H9 (cell line): ENCODE measurements at regions not wholly inside any gene's neighbourhood (a gene's known extent, or its start where the extent isn't known, plus 50 kb on each side); places are given as distances from the start of the nearest gene placed in this dataset.

Source experiments
- DNase-seq: peaks from one replicate; pipeline ENCODE4 v3.0.0-alpha.2; 2017
- H2AFZ ChIP-seq: one replicate; pipeline ENCODE4 v1.6.1; 2013; ENCODE audit warnings: mild to moderate bottlenecking, low read length, control low read depth, moderate library complexity
- H2AK5ac ChIP-seq: 2 replicates; pipeline ENCODE4 v1.6.1; 2013; ENCODE audit warnings: low read length, control low read depth, mixed read lengths; ENCODE audit not compliant: insufficient read length
- H2BK120ac ChIP-seq: one replicate; pipeline ENCODE4 v1.6.1; 2013; ENCODE audit warnings: low read depth, mild to moderate bottlenecking, low read length, control low read depth, inconsistent platforms; ENCODE audit not compliant: poor library complexity, severe bottlenecking
- H2BK12ac ChIP-seq: 2 replicates; pipeline ENCODE4 v1.6.1; 2013; ENCODE audit warnings: low read length, control low read depth, mixed read lengths, low read depth; ENCODE audit not compliant: insufficient read length
- H2BK15ac ChIP-seq: 2 replicates; pipeline ENCODE4 v1.6.1; 2013; ENCODE audit warnings: low read depth, low read length, control low read depth
- H2BK20ac ChIP-seq: one replicate; pipeline ENCODE4 v1.6.1; 2013; ENCODE audit warnings: low read depth, mild to moderate bottlenecking, low read length, control low read depth, inconsistent platforms; ENCODE audit not compliant: poor library complexity, severe bottlenecking
- H2BK5ac ChIP-seq: 2 replicates; pipeline ENCODE4 v1.6.1; 2013; ENCODE audit warnings: low read length, control low read depth, mixed read lengths; ENCODE audit not compliant: insufficient read length
- H3K14ac ChIP-seq: 2 replicates; pipeline ENCODE4 v1.6.1; 2013; ENCODE audit warnings: low read length, control low read depth; ENCODE audit not compliant: insufficient read depth
- H3K18ac ChIP-seq: 2 replicates; pipeline ENCODE4 v1.6.1; 2013; ENCODE audit warnings: low read depth, mild to moderate bottlenecking, mixed read lengths, low read length, control low read depth; ENCODE audit not compliant: insufficient read length
- H3K23ac ChIP-seq: 2 replicates; pipeline ENCODE4 v1.6.1; 2013; ENCODE audit warnings: low read length, control low read depth, mixed read lengths, low read depth; ENCODE audit not compliant: insufficient read length
- H3K23me2 ChIP-seq: 2 replicates; pipeline ENCODE4 v1.6.1; 2013; ENCODE audit warnings: low read depth, mild to moderate bottlenecking, mixed read lengths, low read length, control low read depth; ENCODE audit not compliant: insufficient read length, poor library complexity, severe bottlenecking
- H3K27ac ChIP-seq: 2 replicates; pipeline ENCODE4 v1.5.1; 2013; ENCODE audit warnings: low read length, control low read depth, mixed read lengths, low read depth; ENCODE audit not compliant: insufficient read length
- H3K27me3 ChIP-seq: 2 replicates; pipeline ENCODE4 v1.6.1; 2013; ENCODE audit warnings: low read length, control low read depth, inconsistent platforms; ENCODE audit not compliant: insufficient read depth
- H3K4ac ChIP-seq: 2 replicates; pipeline ENCODE4 v1.6.1; 2013; ENCODE audit warnings: low read depth, mild to moderate bottlenecking, control low read depth, inconsistent platforms, low read length, moderate library complexity
- H3K4me1 ChIP-seq: 2 replicates; pipeline ENCODE4 v1.6.1; 2013; ENCODE audit warnings: low read length, control low read depth, inconsistent platforms; ENCODE audit not compliant: insufficient read depth
- H3K4me2 ChIP-seq: 2 replicates; pipeline ENCODE4 v1.6.1; 2013; ENCODE audit warnings: low read length, control low read depth, mixed read lengths; ENCODE audit not compliant: insufficient read length, insufficient read depth
- H3K56ac ChIP-seq: 2 replicates; pipeline ENCODE4 v1.6.1; 2013; ENCODE audit warnings: low read depth, mild to moderate bottlenecking, mixed read lengths, low read length, control low read depth; ENCODE audit not compliant: insufficient read length
- H3K79me1 ChIP-seq: 2 replicates; pipeline ENCODE4 v1.6.1; 2013; ENCODE audit warnings: low read depth, mild to moderate bottlenecking, moderate library complexity, low read length, control low read depth, inconsistent platforms; ENCODE audit not compliant: insufficient read depth, poor library complexity, severe bottlenecking
- H3K79me2 ChIP-seq: 2 replicates; pipeline ENCODE4 v1.6.1; 2013; ENCODE audit warnings: low read length, control low read depth, inconsistent platforms; ENCODE audit not compliant: insufficient read depth
- H3K9ac ChIP-seq: 2 replicates; pipeline ENCODE4 v1.6.1; 2013; ENCODE audit warnings: low read length, control low read depth, mixed read lengths; ENCODE audit not compliant: insufficient read length; ENCODE audit errors: extremely low read depth
- H3K9me3 ChIP-seq: one replicate; pipeline ENCODE4 v1.6.1; 2013; ENCODE audit warnings: low read depth, low read length, inconsistent platforms; ENCODE audit not compliant: control insufficient read depth
- H3T11ph ChIP-seq: one replicate; pipeline ENCODE4 v1.6.1; 2013; ENCODE audit warnings: mild to moderate bottlenecking, low read length, control low read depth, inconsistent platforms
- H4K20me1 ChIP-seq: one replicate; pipeline ENCODE4 v1.6.1; 2013; ENCODE audit not compliant: control insufficient read depth, insufficient read length, insufficient read depth
- H4K5ac ChIP-seq: 2 replicates; pipeline ENCODE4 v1.6.1; 2013; ENCODE audit warnings: low read depth, mild to moderate bottlenecking, mixed read lengths, low read length, control low read depth; ENCODE audit not compliant: insufficient read length
- H4K8ac ChIP-seq: replicated peaks from 2 replicates; pipeline ENCODE4 v1.6.1; 2013; ENCODE audit warnings: low read length, control low read depth, mixed read lengths, low read depth; ENCODE audit not compliant: insufficient read length
- H4K91ac ChIP-seq: 2 replicates; pipeline ENCODE4 v1.6.1; 2013; ENCODE audit warnings: low read depth, mild to moderate bottlenecking, moderate library complexity, mixed read lengths, low read length, control low read depth; ENCODE audit not compliant: insufficient read length
- H3K27ac Mint-ChIP-seq, 3 experiments: 2 replicates in 2 of 3; 3 replicates in 1 of 3; pipeline ENCODE4 v1.8.0; 2020 to 2021; ENCODE audit warnings: mixed read lengths in 3 of 3, mild to moderate bottlenecking in 1 of 3, moderate library complexity in 1 of 3
- H3K27me3 Mint-ChIP-seq: 2 replicates; pipeline ENCODE4 v1.8.0; 2021; ENCODE audit warnings: low read depth, mild to moderate bottlenecking, moderate library complexity, mixed read lengths
- H3K36me3 Mint-ChIP-seq, 3 experiments: 2 replicates in 2 of 3; 3 replicates in 1 of 3; pipeline ENCODE4 v1.8.0; 2020 to 2021; ENCODE audit warnings: low read depth in 3 of 3, mixed read lengths in 3 of 3; ENCODE audit not compliant: insufficient read depth in 1 of 3
- H3K4me1 Mint-ChIP-seq, 2 experiments: 2 replicates each; pipeline ENCODE4 v1.8.0; 2020; ENCODE audit warnings: mixed read lengths in 2 of 2
- H3K4me3 Mint-ChIP-seq, 2 experiments: 2 replicates in 1 of 2; 3 replicates in 1 of 2; pipeline ENCODE4 v1.8.0; 2020 to 2021; ENCODE audit warnings: mild to moderate bottlenecking in 2 of 2, mixed read lengths in 2 of 2, moderate library complexity in 1 of 2
- H3K9me3 Mint-ChIP-seq, 2 experiments: 2 replicates in 1 of 2; 3 replicates in 1 of 2; pipeline ENCODE4 v1.8.0; 2020; ENCODE audit warnings: mild to moderate bottlenecking in 2 of 2, mixed read lengths in 2 of 2, moderate library complexity in 1 of 2
- CTCF ChIP-seq: fragments of 200-600 bp; sonication (generic); conservative IDR thresholded peaks from 3 replicates; pipeline ENCODE4 v1.8.0; 2021; ENCODE audit warnings: antibody characterized with exemption, mild to moderate bottlenecking
- WGBS: extraction: QIAGEN DNeasy Blood & Tissue Kit; methylation state at CpG from one replicate; pipeline ENCODE4 v1.1.7; 2013; ENCODE audit warnings: missing lambda C conversion rate, low lambda C conversion rate, mixed read lengths; ENCODE audit not compliant: insufficient read length; ENCODE audit errors: extremely low coverage; 5-methylcytosine and 5-hydroxymethylcytosine counted together

GRCh38 chr6:68039641-68040311, 595.3 kb upstream of the ADGRB3 start:
- peaks cover 9 to 30% (median 14%) of the 10 kb centered on the region in 3 experiments for H3K36me3 Mint-ChIP-seq
- peak overlapping the region; percentile 56 for H3T11ph ChIP-seq
- no peak overlapping the region for H3K23ac ChIP-seq
- no peaks in the 10 kb centered on the region for H4K20me1 ChIP-seq
- no peak overlapping the region for H2BK15ac ChIP-seq
- H2BK20ac ChIP-seq, result no peak overlapping the region
- H3K56ac ChIP-seq, result no peak overlapping the region
- DNase-seq, result peak; percentile 25
- no peaks in the 10 kb centered on the region for H3K9me3 ChIP-seq
- WGBS, result no CpG with 5 or more reads among the region's 5 CpGs
- peak overlapping the region; percentile 56 for H3K4me2 ChIP-seq
- H3K27me3 Mint-ChIP-seq, result no peaks in the 10 kb centered on the region
- peak overlapping the region; percentile 83 for H3K18ac ChIP-seq
- no peak overlapping the region for H3K14ac ChIP-seq
- H2AK5ac ChIP-seq, result no peak overlapping the region
- H2BK5ac ChIP-seq, result peak overlapping the region; percentile 95
- H3K27me3 ChIP-seq, result no peaks in the 10 kb centered on the region
- H3K4ac ChIP-seq, result no peak overlapping the region
- H2BK120ac ChIP-seq, result no peak overlapping the region
- H3K79me2 ChIP-seq, result no peaks in the 10 kb centered on the region
- H3K9ac ChIP-seq, result peak overlapping the region; percentile 65
- H3K27ac Mint-ChIP-seq, result peak overlapping the region; percentile 96 to 100 (median 99)
- no peak overlapping the region for H4K8ac ChIP-seq
- H3K27ac ChIP-seq, result peak overlapping the region; percentile 99
- no peak overlapping the region for H4K91ac ChIP-seq
- H3K79me1 ChIP-seq, result no peaks in the 10 kb centered on the region
- peaks cover 14 to 24% of the 10 kb centered on the region in 2 experiments for H3K9me3 Mint-ChIP-seq
- no peak overlapping the region for H2BK12ac ChIP-seq
- H3K4me3 Mint-ChIP-seq, result peak overlapping the region; percentile 37 to 65
- H3K4me1 Mint-ChIP-seq, result peaks cover 44 to 55% of the 10 kb centered on the region in 2 experiments
- H4K5ac ChIP-seq, result peak overlapping the region; percentile 9
- no peak overlapping the region for H2AFZ ChIP-seq
- H3K4me1 ChIP-seq, result peaks cover 18% of the 10 kb centered on the region; the same call in 1 of the 2 replicates
- no peaks in the 10 kb centered on the region for H3K23me2 ChIP-seq
- TF ChIP-seq CTCF, result no peak
